ENCODE measurements at regions not wholly inside any gene's neighbourhood (a gene's known extent, or its start where the extent isn't known, plus 50 kb on each side); places are given as distances from the start of the nearest gene placed in this dataset.

- no peak overlapping the region for H3K27ac ChIP-seq
- H3K9me3 ChIP-seq, result no peaks in the 10 kb centered on the region
- intact Hi-C loops (cut with DNase I; ENCODE audit: low total_unique reads), result loop anchor here (10.0 kb wide), 1 partner anchor 471 kb away; no protein-coding TSS in a partner anchor
- no peaks in the 10 kb centered on the region for H3K4me1 ChIP-seq
- TF ChIP-seq POLR2AphosphoS5 (IDR thresholded peaks at IDR 0.05) (no peak), POLR2A (IDR thresholded peaks at IDR 0.05) (no peak), CTCF (IDR thresholded peaks at IDR 0.05) (no peak)
- H3K27me3 ChIP-seq, result no peaks in the 10 kb centered on the region
- no peaks in the 10 kb centered on the region for H3K36me3 ChIP-seq
- H3K4me3 ChIP-seq, result no peak overlapping the region
- no peak for DNase-seq (ENCODE audit: low spot score in 2 of 2)
Observed at GRCh38 chr10:31123946-31124345, 92.3 kb upstream of the ZNF438 start.

GRCh38 chr10:31124852-31125251 lies 93.2 kb upstream of the ZNF438 start:
- TF ChIP-seq POLR2AphosphoS5 (IDR thresholded peaks at IDR 0.05) (no peak), POLR2A (IDR thresholded peaks at IDR 0.05) (no peak), CTCF (IDR thresholded peaks at IDR 0.05) (no peak)
- no peaks in the 10 kb centered on the region for H3K36me3 ChIP-seq
- no peaks in the 10 kb centered on the region for H3K4me1 ChIP-seq
- no peak for DNase-seq (ENCODE audit: low spot score in 2 of 2)
- H3K4me3 ChIP-seq, result no peak overlapping the region
- no peak overlapping the region for H3K27ac ChIP-seq
- H3K27me3 ChIP-seq, result no peaks in the 10 kb centered on the region
- H3K9me3 ChIP-seq, result no peaks in the 10 kb centered on the region
- intact Hi-C loops (cut with DNase I; ENCODE audit: low total_unique reads), result loop anchor here (10.0 kb wide), 1 partner anchor 470 kb away; no protein-coding TSS in a partner anchor

DNA sequence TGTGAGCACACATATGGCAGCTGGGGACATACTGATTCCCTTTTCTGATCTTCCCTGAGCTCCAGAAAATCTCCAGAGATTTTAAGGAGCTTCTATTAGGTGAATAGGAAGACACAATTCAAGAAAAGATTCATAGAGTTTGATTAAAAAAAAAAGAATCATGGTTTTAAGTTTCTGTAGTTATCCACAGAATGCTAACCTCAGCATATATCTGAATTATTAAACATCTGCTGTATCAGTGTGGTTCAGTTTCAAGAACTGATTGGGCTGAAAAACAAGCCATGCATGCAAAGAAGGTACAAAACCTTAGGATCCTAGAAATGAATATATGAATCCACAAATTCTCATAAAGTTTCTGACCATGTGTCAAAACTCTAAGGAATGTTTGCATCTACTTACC lies 94.1 kb upstream of the ZNF438 start:
- no peak overlapping the region for H3K27ac ChIP-seq
- no peaks in the 10 kb centered on the region for H3K27me3 ChIP-seq
- no peak for DNase-seq (ENCODE audit: low spot score in 2 of 2)
- intact Hi-C loops (cut with DNase I; ENCODE audit: low total_unique reads), result loop anchor here (10.0 kb wide), 1 partner anchor 469 kb away; no protein-coding TSS in a partner anchor
- H3K4me3 ChIP-seq, result no peak overlapping the region
- no peaks in the 10 kb centered on the region for H3K4me1 ChIP-seq
- H3K36me3 ChIP-seq, result no peaks in the 10 kb centered on the region
- no peaks in the 10 kb centered on the region for H3K9me3 ChIP-seq
- TF ChIP-seq POLR2A (IDR thresholded peaks at IDR 0.05) (no peak), CTCF (IDR thresholded peaks at IDR 0.05) (no peak), POLR2AphosphoS5 (IDR thresholded peaks at IDR 0.05) (no peak)

DNA sequence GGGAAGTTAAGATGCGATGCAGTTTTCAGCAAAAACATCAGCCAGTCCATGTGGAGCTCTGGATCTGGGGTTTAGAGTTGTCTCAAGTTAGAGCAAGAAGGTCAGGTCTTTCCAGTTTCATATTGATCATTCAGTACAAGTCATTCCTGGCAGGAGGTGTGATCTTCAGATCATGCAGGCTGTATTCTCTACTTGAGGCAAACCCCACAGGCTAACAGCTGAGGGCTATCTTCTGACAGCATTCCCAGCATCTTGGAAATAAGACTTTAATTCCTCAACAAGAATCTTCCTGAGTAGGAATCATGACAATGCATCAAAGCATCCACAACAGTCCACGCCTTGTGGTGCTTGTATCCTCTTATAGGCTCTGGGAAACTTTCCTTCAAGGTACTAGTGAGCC lies 94.9 kb upstream of the ZNF438 start:
- no peak overlapping the region for H3K4me3 ChIP-seq
- no peaks in the 10 kb centered on the region for H3K27me3 ChIP-seq
- TF ChIP-seq POLR2A (IDR thresholded peaks at IDR 0.05) (no peak), POLR2AphosphoS5 (IDR thresholded peaks at IDR 0.05) (no peak), CTCF (IDR thresholded peaks at IDR 0.05) (no peak)
- no peaks in the 10 kb centered on the region for H3K36me3 ChIP-seq
- H3K9me3 ChIP-seq, result no peaks in the 10 kb centered on the region
- no peak overlapping the region for H3K27ac ChIP-seq
- intact Hi-C loops (cut with DNase I; ENCODE audit: low total_unique reads), result loop anchor here (10.0 kb wide), 1 partner anchor 468 kb away; no protein-coding TSS in a partner anchor
- H3K4me1 ChIP-seq, result no peaks in the 10 kb centered on the region
- no peak for DNase-seq (ENCODE audit: low spot score in 2 of 2)

- no peaks in the 10 kb centered on the region for H3K36me3 ChIP-seq
- DNase-seq (ENCODE audit: low spot score in 2 of 2), result no peak
- no peak for TF ChIP-seq CTCF (IDR thresholded peaks at IDR 0.05)
- TF ChIP-seq POLR2A (IDR thresholded peaks at IDR 0.05), result no peak
- TF ChIP-seq POLR2AphosphoS5 (IDR thresholded peaks at IDR 0.05), result no peak
- intact Hi-C loops (cut with DNase I; ENCODE audit: low total_unique reads), result loop anchor here (10.0 kb wide), 1 partner anchor 466 kb away; no protein-coding TSS in a partner anchor
- H3K27me3 ChIP-seq, result no peaks in the 10 kb centered on the region
- no peak overlapping the region for H3K4me3 ChIP-seq
- H3K27ac ChIP-seq, result no peak overlapping the region
- no peaks in the 10 kb centered on the region for H3K9me3 ChIP-seq
- no peaks in the 10 kb centered on the region for H3K4me1 ChIP-seq
Observed at GRCh38 chr10:31128536-31128935, 96.9 kb upstream of the ZNF438 start.
